GM20431 (cell line): ENCODE measurements at regions not wholly inside any gene's neighbourhood (a gene's known extent, or its start where the extent isn't known, plus 50 kb on each side); places are given as distances from the start of the nearest gene placed in this dataset.
"Not testable (repeated sequence)": the region's sequence is repeated elsewhere in the genome, so short reads cannot be mapped to it uniquely, and the experiment has no call there.

Source experiments
- in situ Hi-C: fragments of 300-500 bp; cut with MseI, MboI; formaldehyde crosslinking; loops from one replicate; pipeline ENCODE4 v1.15.0; 2020; ENCODE audit warnings: low sequenced_read_pairs; ENCODE audit not compliant: unreplicated experiment

DNA sequence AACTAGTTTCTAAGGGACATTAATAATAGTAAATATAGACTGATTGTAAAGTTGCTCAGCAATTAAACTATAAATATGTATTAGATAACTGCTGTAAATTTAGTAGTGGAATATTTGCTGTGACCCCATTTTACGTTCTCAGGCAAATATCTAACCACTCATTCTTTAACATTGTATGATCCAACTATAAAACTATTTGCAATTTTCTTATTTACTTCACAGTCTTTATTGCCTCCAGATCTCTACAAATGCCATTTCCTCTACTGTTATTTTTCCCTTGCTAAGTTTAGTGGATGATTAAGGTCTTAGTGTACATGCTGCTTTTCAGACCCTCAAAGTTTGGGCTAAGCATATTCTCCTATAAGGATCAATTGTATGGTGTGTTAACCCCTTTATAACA lies 526.2 kb upstream of the ST8SIA4 start:
- in situ Hi-C loops = no loop called here

GRCh38 chr5:101425339-101425859 lies 522.3 kb upstream of the ST8SIA4 start:
- in situ Hi-C loops = no loop called here

GRCh38 chr5:101424530-101425175 lies 521.6 kb upstream of the ST8SIA4 start:
- in situ Hi-C loops = no loop called here

- in situ Hi-C loops = no loop called here
These were observed 515.6 kb upstream of the ST8SIA4 start for GRCh38 chr5:101418713-101419118.

- in situ Hi-C loops = no loop called here
These were observed 501.4 kb upstream of the ST8SIA4 start for GRCh38 chr5:101404531-101404930.

- in situ Hi-C loops = loop anchor here (25.0 kb wide), 1 partner anchor 957 kb away; no protein-coding TSS in a partner anchor
These were observed 490.8 kb upstream of the ST8SIA4 start for GRCh38 chr5:101393795-101394450.

DNA sequence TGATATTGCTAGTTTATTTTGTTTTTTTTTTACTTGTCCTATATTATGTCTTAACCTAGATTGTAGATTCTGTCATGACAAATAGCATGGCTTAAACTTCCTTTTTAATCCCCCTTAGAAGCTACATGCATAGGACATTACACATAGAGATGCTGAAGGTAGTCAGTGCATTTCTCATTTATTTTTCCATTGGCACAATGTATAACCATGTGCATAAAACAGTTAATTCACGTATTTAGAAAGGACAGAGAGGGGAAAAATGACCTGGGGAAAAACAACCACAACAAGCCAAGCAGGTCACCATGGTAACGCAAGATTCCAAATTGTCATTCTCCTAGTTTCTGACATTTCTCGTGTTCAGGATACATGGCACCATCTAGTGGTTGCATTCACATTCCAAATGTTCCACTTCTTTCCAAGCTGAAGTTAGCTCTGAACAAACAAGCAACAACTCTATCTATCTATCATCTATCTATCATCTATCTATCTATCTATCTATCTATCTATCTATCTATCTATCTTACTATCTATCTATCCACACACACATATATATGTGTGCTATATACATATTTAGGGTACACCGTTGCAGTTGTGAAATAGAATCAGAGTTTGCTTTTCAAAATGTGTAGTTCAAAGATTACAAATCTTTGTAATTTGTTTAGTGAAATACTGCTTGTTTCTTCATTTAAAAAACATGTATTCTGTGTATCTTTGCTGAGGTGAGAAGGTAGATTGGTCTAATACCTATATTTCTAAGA lies 487.2 kb upstream of the ST8SIA4 start:
- in situ Hi-C loops = loop anchor here (25.0 kb wide), 1 partner anchor 953 kb away; no protein-coding TSS in a partner anchor

GRCh38 chr5:101385276-101385675 lies 482.2 kb upstream of the ST8SIA4 start:
- in situ Hi-C loops = loop anchor here (25.0 kb wide), 1 partner anchor 948 kb away; no protein-coding TSS in a partner anchor

DNA sequence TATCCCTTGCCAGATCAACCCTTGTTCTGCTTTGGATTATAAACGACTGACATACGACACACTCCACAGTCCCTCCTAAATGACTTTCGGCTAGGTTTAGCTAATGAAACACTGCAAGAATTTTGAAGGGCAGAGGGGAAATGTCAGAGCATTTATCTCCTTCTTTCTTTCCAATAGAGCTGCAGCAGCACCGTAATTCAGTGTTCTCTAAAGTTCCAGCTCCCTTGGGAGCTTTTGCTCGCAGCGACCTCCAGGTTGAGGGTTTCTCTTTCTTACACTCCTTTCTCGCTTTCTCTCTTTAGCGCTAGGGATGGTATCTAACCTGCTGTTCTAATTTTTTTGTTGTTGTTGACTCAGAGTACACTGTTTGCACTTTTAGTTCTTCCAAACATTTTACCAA lies 467.1 kb upstream of the ST8SIA4 start:
- in situ Hi-C loops = no loop called here

DNA sequence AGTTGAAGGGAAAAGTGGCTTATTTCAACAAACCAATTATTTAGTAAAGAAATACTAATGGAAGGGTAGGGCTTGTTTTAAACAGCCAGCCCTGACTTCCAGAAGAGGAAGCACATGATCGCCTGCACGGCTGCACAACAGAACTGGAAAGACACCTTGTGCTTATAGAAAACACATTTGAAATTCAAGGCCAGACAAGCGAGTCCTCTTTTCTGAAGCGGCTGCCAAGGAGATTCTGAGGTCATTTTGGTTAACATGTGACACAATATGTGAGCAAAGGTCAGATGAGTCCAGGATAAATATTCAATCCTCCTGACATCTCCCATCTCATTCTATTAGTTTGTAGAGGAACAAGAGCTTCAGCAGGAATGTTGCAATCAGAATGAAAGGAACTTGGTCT lies 461.4 kb upstream of the ST8SIA4 start:
- in situ Hi-C loops = no loop called here

- in situ Hi-C loops = no loop called here
These were observed 459.0 kb upstream of the ST8SIA4 start for GRCh38 chr5:101362067-101362466.

- in situ Hi-C loops = no loop called here
These were observed 443.8 kb upstream of the ST8SIA4 start for GRCh38 chr5:101346906-101347305.

DNA sequence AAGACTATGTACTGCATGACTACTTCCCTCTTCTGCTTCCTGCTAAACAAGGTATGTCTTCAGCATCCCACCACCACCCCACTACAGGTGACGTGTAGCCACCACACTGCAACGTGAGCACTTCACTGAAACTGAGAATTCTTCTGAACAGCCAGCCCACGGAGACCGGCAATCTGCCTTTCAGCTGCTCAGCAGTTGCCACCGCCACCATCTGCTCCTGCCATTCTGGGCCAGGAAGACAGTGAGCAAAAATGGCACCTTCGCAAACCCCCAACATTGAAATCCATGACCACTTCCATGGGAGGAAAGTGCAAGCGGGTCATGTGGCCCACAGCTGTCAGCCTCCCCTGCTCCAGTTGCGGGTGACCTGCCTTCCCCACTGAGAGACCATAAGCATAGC lies 443.4 kb upstream of the ST8SIA4 start:
- in situ Hi-C loops = no loop called here

GRCh38 chr5:101338226-101338625 lies 435.1 kb upstream of the ST8SIA4 start:
- in situ Hi-C loops = no loop called here

DNA sequence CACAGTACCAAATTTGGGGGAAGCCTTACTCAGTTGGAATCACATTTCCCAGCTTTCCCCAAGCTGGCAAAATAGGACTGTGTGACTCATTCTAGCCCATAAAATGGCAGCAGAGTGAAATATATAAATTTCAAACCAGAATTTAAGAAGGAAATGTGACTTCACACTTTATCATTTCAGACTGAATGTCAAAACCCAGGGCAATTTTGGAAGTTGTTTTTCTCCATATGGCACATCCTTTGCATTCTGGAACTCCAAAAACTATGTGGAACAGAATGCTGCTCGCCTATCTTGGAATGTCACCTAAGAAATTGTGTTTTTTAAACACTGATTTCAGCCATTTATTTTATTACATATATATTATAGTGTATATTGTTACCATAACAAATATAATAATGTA lies 424.7 kb upstream of the ST8SIA4 start:
- in situ Hi-C loops = no loop called here

GRCh38 chr5:101326766-101327165 lies 423.7 kb upstream of the ST8SIA4 start:
- in situ Hi-C loops = no loop called here

DNA sequence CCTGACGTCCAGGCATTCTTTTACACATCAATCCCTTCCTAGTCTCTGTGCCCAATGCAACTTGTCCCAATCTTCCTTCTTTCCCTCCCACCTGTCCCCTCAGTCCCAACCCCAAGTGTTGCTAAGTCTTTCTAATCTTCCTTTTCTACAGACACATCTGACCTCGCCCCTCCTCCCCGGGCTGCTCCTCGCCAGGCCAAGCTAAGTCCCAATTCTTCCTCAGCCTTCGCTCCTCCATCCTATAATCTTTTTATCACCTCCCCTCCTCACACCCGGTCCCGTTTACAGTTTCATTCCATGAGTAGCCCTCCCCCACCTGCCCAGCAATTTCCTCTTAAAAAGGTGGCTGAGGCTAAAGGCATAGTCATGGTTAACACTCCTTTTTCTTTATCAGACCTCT lies 413.3 kb upstream of the ST8SIA4 start:
- in situ Hi-C loops = not testable (repeated sequence)

GRCh38 chr5:101306391-101307137 lies 403.5 kb upstream of the ST8SIA4 start:
- in situ Hi-C loops = no loop called here

GRCh38 chr5:101296477-101296876 lies 393.4 kb upstream of the ST8SIA4 start:
- in situ Hi-C loops = no loop called here

DNA sequence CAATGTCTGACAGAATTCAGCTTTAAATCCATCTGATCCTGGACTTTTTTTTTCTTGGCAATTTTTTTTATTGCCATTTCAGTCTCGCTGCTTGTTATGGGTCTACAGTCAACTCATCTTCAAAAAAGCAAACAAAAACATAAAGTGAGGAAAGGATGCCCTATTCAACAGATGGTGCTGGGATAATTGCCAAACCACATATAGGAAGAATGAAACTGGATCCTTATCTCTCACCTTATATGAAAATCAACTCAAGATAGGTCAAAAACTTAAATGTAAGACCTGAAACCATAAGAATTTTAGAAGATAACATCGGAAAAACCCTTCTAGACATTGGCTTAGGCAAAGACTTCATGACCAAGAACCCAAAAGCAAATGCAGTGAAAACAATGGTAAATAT lies 389.1 kb upstream of the ST8SIA4 start:
- in situ Hi-C loops = no loop called here
